Endothelial cell (in vitro differentiated cells): ENCODE measurements at regions not wholly inside any gene's neighbourhood (a gene's known extent, or its start where the extent isn't known, plus 50 kb on each side); places are given as distances from the start of the nearest gene placed in this dataset.
"Not testable (repeated sequence)": the region's sequence is repeated elsewhere in the genome, so short reads cannot be mapped to it uniquely, and the experiment has no call there.

Experiments used
- DNase-seq: peaks from one replicate; pipeline ENCODE4 v3.0.0; 2021; ENCODE audit warnings: low spot score
- H3K27ac Mint-ChIP-seq: one replicate; pipeline ENCODE4 v1.8.0; 2021; ENCODE audit warnings: mixed read lengths, inconsistent platforms; ENCODE audit not compliant: unreplicated experiment
- H3K27me3 Mint-ChIP-seq: one replicate; pipeline ENCODE4 v1.8.0; 2021; ENCODE audit warnings: mild to moderate bottlenecking, moderate library complexity, mixed read lengths, inconsistent platforms; ENCODE audit not compliant: unreplicated experiment
- H3K36me3 Mint-ChIP-seq: one replicate; pipeline ENCODE4 v1.8.0; 2021; ENCODE audit warnings: mild to moderate bottlenecking, low read depth, mixed read lengths, inconsistent platforms; ENCODE audit not compliant: unreplicated experiment
- H3K4me1 Mint-ChIP-seq: one replicate; pipeline ENCODE4 v1.8.0; 2021; ENCODE audit warnings: mild to moderate bottlenecking, mixed read lengths, inconsistent platforms; ENCODE audit not compliant: unreplicated experiment
- H3K4me3 Mint-ChIP-seq: one replicate; pipeline ENCODE4 v1.8.0; 2021; ENCODE audit warnings: mild to moderate bottlenecking, mixed read lengths, inconsistent platforms; ENCODE audit not compliant: unreplicated experiment
- H3K9me3 Mint-ChIP-seq: one replicate; pipeline ENCODE4 v1.8.0; 2021; ENCODE audit warnings: mixed read lengths, inconsistent platforms; ENCODE audit not compliant: unreplicated experiment
- TF ChIP-seq, protein P1 (sequence below): fragments of 200-600 bp; sonication (generic); IDR thresholded peaks from one replicate; pipeline ENCODE4 v1.5.0; 2021; ENCODE audit warnings: antibody characterized with exemption; ENCODE audit not compliant: unreplicated experiment

- H3K4me1 Mint-ChIP-seq = no peaks in the 10 kb centered on the region
- H3K27me3 Mint-ChIP-seq = peaks cover 2% of the 10 kb centered on the region
- no peaks in the 10 kb centered on the region for H3K9me3 Mint-ChIP-seq
- H3K27ac Mint-ChIP-seq = no peak overlapping the region
- no peak overlapping the region for H3K4me3 Mint-ChIP-seq
- DNase-seq = no peak
- no peaks in the 10 kb centered on the region for H3K36me3 Mint-ChIP-seq
- TF ChIP-seq, protein P1, sequence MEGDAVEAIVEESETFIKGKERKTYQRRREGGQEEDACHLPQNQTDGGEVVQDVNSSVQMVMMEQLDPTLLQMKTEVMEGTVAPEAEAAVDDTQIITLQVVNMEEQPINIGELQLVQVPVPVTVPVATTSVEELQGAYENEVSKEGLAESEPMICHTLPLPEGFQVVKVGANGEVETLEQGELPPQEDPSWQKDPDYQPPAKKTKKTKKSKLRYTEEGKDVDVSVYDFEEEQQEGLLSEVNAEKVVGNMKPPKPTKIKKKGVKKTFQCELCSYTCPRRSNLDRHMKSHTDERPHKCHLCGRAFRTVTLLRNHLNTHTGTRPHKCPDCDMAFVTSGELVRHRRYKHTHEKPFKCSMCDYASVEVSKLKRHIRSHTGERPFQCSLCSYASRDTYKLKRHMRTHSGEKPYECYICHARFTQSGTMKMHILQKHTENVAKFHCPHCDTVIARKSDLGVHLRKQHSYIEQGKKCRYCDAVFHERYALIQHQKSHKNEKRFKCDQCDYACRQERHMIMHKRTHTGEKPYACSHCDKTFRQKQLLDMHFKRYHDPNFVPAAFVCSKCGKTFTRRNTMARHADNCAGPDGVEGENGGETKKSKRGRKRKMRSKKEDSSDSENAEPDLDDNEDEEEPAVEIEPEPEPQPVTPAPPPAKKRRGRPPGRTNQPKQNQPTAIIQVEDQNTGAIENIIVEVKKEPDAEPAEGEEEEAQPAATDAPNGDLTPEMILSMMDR = no peak
These were observed 518.6 kb downstream of the GRIN2A start for GRCh38 chr16:9663588-9663987.

GRCh38 chr16:9665851-9666271, 516.4 kb downstream of the GRIN2A start:
- no peak overlapping the region for H3K4me3 Mint-ChIP-seq
- no peaks in the 10 kb centered on the region for H3K27me3 Mint-ChIP-seq
- H3K9me3 Mint-ChIP-seq = no peaks in the 10 kb centered on the region
- H3K4me1 Mint-ChIP-seq = no peaks in the 10 kb centered on the region
- TF ChIP-seq, protein P1 = no peak
- no peak for DNase-seq
- H3K36me3 Mint-ChIP-seq = no peaks in the 10 kb centered on the region
- H3K27ac Mint-ChIP-seq = no peak overlapping the region

GRCh38 chr16:9666834-9667480, 515.3 kb downstream of the GRIN2A start:
- Mint-ChIP-seq H3K9me3 (no peaks in the 10 kb centered on the region), H3K27ac (no peak overlapping the region), H3K4me3 (no peak overlapping the region), H3K36me3 (no peaks in the 10 kb centered on the region), H3K27me3 (no peaks in the 10 kb centered on the region), H3K4me1 (no peaks in the 10 kb centered on the region)
- no peak for DNase-seq
- TF ChIP-seq, protein P1 = no peak

DNA sequence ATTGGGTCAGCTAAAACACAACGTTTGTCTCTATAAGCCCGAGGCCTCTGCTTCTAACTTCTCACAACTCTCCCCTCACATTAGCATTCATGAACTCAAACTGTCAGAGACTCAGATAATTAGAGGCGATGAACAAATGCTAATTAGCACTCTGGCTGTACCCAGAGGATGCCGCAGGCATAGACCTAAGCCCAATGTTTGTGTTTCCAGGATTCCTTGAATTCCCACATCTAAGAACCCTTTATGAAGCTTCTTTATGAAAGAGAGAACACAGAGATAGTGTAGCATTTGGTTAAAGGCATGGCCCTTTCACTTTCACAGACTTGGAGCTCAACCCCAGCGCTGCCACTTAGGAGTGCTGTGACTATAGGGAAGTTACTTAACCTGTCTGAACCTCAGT, 512.2 kb downstream of the GRIN2A start:
- Mint-ChIP-seq H3K27me3 (no peaks in the 10 kb centered on the region), H3K4me1 (no peaks in the 10 kb centered on the region), H3K9me3 (no peaks in the 10 kb centered on the region), H3K4me3 (no peak overlapping the region), H3K36me3 (no peaks in the 10 kb centered on the region), H3K27ac (no peak overlapping the region)
- no peak for DNase-seq
- TF ChIP-seq, protein P1 = no peak

- DNase-seq, H3K4me1 Mint-ChIP-seq, H3K27me3 Mint-ChIP-seq, H3K9me3 Mint-ChIP-seq, H3K36me3 Mint-ChIP-seq, H3K4me3 Mint-ChIP-seq, H3K27ac Mint-ChIP-seq: not testable (repeated sequence)
These were observed 511.6 kb downstream of the GRIN2A start for GRCh38 chr16:9670616-9671015.

DNA sequence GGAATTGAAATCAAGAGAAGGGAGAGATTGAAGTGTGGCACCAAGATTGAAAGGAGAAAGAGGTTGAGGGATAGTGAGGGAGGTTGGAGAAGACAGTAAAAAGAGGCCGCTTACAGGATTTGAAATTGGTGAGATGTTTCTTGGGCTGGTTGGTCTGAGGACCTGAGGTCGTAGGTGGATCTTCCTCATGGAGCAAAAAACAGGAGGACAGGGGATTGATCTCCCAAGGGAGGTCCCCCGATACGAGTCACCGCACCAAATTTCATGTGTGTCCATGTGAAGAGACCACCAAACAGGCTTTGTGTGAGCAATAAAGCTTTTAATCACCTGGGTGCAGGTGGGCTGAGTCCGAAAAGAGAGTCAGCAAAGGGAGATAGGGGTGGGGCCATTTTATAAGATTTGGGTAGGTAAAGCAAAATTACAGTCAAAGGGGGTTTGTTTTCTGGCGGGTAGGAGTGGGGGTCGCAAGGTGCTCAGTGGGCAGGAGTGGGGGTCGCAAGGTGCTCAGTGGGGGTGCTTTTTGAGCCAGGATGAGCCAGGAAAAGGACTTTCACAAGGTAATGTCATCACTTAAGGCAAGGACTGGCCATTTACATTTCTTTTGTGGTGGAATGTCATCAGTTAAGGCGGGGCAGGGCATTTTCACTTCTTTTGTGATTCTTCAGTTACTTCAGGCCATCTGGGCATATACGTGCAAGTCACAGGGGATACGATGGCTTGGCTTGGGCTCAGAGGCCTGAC, 505.5 kb downstream of the GRIN2A start:
- H3K27me3 Mint-ChIP-seq, DNase-seq, H3K4me1 Mint-ChIP-seq, H3K4me3 Mint-ChIP-seq, H3K27ac Mint-ChIP-seq, H3K36me3 Mint-ChIP-seq, H3K9me3 Mint-ChIP-seq: not testable (repeated sequence)
